CD4-positive, CD25-positive, alpha-beta regulatory T cell (primary cell): ENCODE measurements at regions not wholly inside any gene's neighbourhood (a gene's known extent, or its start where the extent isn't known, plus 50 kb on each side); places are given as distances from the start of the nearest gene placed in this dataset.

Experiments
- ATAC-seq, 2 donors: fragments of 150-1000 bp; cut with Tn5 transposase; one replicate each; pipeline ENCODE4 v1.10.0; 2021; ENCODE audit warnings: low read depth in 2 of 2, moderate number of reproducible peaks in 2 of 2, moderate library complexity in 1 of 2
- DNase-seq, 3 donors: peaks; one replicate each; pipeline versions ENCODE4 v3.0.0 to v3.0.0-alpha.2; 2012 to 2022; ENCODE audit warnings: mixed read lengths in 1 of 3
- H3K27ac ChIP-seq: one replicate; pipeline ENCODE4 v1.7.0; 2013; ENCODE audit warnings: mild to moderate bottlenecking, low read length; ENCODE audit not compliant: insufficient read depth, poor library complexity, severe bottlenecking
- H3K27me3 ChIP-seq: one replicate; pipeline ENCODE4 v1.7.0; 2013; ENCODE audit warnings: low read length; ENCODE audit not compliant: control insufficient read depth, insufficient read depth
- H3K36me3 ChIP-seq: one replicate; pipeline ENCODE4 v1.7.0; 2013; ENCODE audit warnings: mild to moderate bottlenecking, low read length, moderate library complexity; ENCODE audit not compliant: control insufficient read depth, insufficient read depth
- H3K4me1 ChIP-seq: 2 replicates; pipeline ENCODE4 v1.7.0; 2013; ENCODE audit warnings: mild to moderate bottlenecking, low read length; ENCODE audit not compliant: insufficient read depth, control insufficient read depth, poor library complexity, severe bottlenecking
- H3K4me3 ChIP-seq: one replicate; pipeline ENCODE4 v1.7.0; 2013; ENCODE audit warnings: low read depth, mild to moderate bottlenecking, low read length, moderate library complexity
- H3K9me3 ChIP-seq, 2 experiments: 1 replicate in 1 of 2; 2 replicates in 1 of 2; pipeline ENCODE4 v1.7.0; 2013; ENCODE audit warnings: low read length in 2 of 2, mild to moderate bottlenecking in 1 of 2, moderate library complexity in 1 of 2; ENCODE audit not compliant: control insufficient read depth in 2 of 2
- H3K27ac Mint-ChIP-seq, 3 donors: one replicate each; pipeline ENCODE4 v1.8.0; 2020 to 2022; ENCODE audit warnings: mild to moderate bottlenecking in 3 of 3, mixed read lengths in 3 of 3, moderate library complexity in 2 of 3
- H3K27me3 Mint-ChIP-seq: one replicate; pipeline ENCODE4 v1.8.0; 2022; ENCODE audit warnings: mild to moderate bottlenecking, mixed read lengths
- H3K36me3 Mint-ChIP-seq: one replicate; pipeline ENCODE4 v1.8.0; 2020; ENCODE audit warnings: mixed read lengths
- H3K4me1 Mint-ChIP-seq, 4 donors: one replicate each; pipeline ENCODE4 v1.8.0; 2020 to 2022; ENCODE audit warnings: mixed read lengths in 4 of 4, mild to moderate bottlenecking in 1 of 4
- H3K4me3 Mint-ChIP-seq, 4 donors: one replicate each; pipeline ENCODE4 v1.8.0; 2020 to 2022; ENCODE audit warnings: mild to moderate bottlenecking in 4 of 4, mixed read lengths in 4 of 4, moderate library complexity in 3 of 4
- H3K9me3 Mint-ChIP-seq, 7 donors: one replicate each; pipeline ENCODE4 v1.8.0; 2020 to 2022; ENCODE audit warnings: mixed read lengths in 7 of 7, mild to moderate bottlenecking in 3 of 7, moderate library complexity in 2 of 7

- ATAC-seq = no peak
- Histone ChIP-seq H3K4me3 (no peak overlapping the region), H3K4me1 (no peaks in the 10 kb centered on the region), H3K27me3 (no peaks in the 10 kb centered on the region), H3K9me3 (no peaks in the 10 kb centered on the region), H3K36me3 (no peaks in the 10 kb centered on the region), H3K27ac (no peak overlapping the region)
- DNase-seq = no peak
- Mint-ChIP-seq H3K9me3 (peaks cover 0 to 9% (median 5%) of the 10 kb centered on the region in 7 donors), H3K27ac (no peak overlapping the region), H3K4me1 (no peaks in the 10 kb centered on the region), H3K27me3 (peaks cover 6% of the 10 kb centered on the region), H3K4me3 (no peak overlapping the region), H3K36me3 (no peaks in the 10 kb centered on the region)
Observed at GRCh38 chr2:192471982-192472381, 277.2 kb upstream of the TMEFF2 start.

- DNase-seq = no peak
- H3K4me1 ChIP-seq = no peaks in the 10 kb centered on the region
- H3K9me3 ChIP-seq = no peaks in the 10 kb centered on the region
- H3K36me3 ChIP-seq = no peaks in the 10 kb centered on the region
- H3K27me3 ChIP-seq = no peaks in the 10 kb centered on the region
- Mint-ChIP-seq H3K4me3 (no peak overlapping the region), H3K27me3 (peaks cover 6% of the 10 kb centered on the region), H3K27ac (no peak overlapping the region), H3K9me3 (peaks cover 0 to 8% (median 6%) of the 10 kb centered on the region in 7 donors), H3K4me1 (no peaks in the 10 kb centered on the region), H3K36me3 (no peaks in the 10 kb centered on the region)
- H3K4me3 ChIP-seq = no peak overlapping the region
- no peak overlapping the region for H3K27ac ChIP-seq
- ATAC-seq = no peak
Observed at GRCh38 chr2:192469612-192470011, 274.9 kb upstream of the TMEFF2 start.

- ATAC-seq (no peak), DNase-seq (no peak)
- Mint-ChIP-seq H3K4me3 (no peak overlapping the region), H3K4me1 (no peaks in the 10 kb centered on the region), H3K9me3 (peaks cover 0 to 6% (median 0%) of the 10 kb centered on the region in 7 donors), H3K36me3 (no peaks in the 10 kb centered on the region), H3K27ac (no peak overlapping the region), H3K27me3 (no peaks in the 10 kb centered on the region)
- no peaks in the 10 kb centered on the region for H3K9me3 ChIP-seq
- H3K4me1 ChIP-seq = no peaks in the 10 kb centered on the region
- no peaks in the 10 kb centered on the region for H3K27me3 ChIP-seq
- H3K36me3 ChIP-seq = no peaks in the 10 kb centered on the region
- H3K4me3 ChIP-seq = no peak overlapping the region
- no peak overlapping the region for H3K27ac ChIP-seq
Observed at GRCh38 chr2:192467953-192468660, 273.4 kb upstream of the TMEFF2 start.

- Mint-ChIP-seq H3K36me3 (no peaks in the 10 kb centered on the region), H3K4me1 (no peaks in the 10 kb centered on the region), H3K9me3 (peaks cover 0 to 4% (median 0%) of the 10 kb centered on the region in 7 donors), H3K4me3 (no peak overlapping the region), H3K27ac (no peak overlapping the region), H3K27me3 (no peaks in the 10 kb centered on the region)
- DNase-seq (no peak), ATAC-seq (no peak)
- no peaks in the 10 kb centered on the region for H3K9me3 ChIP-seq
- no peaks in the 10 kb centered on the region for H3K4me1 ChIP-seq
- no peak overlapping the region for H3K4me3 ChIP-seq
- H3K27ac ChIP-seq = no peak overlapping the region
- H3K27me3 ChIP-seq = no peaks in the 10 kb centered on the region
- H3K36me3 ChIP-seq = no peaks in the 10 kb centered on the region
Observed at GRCh38 chr2:192465141-192465540, 270.4 kb upstream of the TMEFF2 start.

- H3K9me3 Mint-ChIP-seq = peaks cover 0 to 4% (median 0%) of the 10 kb centered on the region in 7 donors
- Histone ChIP-seq H3K9me3 (no peaks in the 10 kb centered on the region), H3K4me1 (no peaks in the 10 kb centered on the region), H3K27me3 (no peaks in the 10 kb centered on the region), H3K36me3 (no peaks in the 10 kb centered on the region), H3K4me3 (no peak overlapping the region), H3K27ac (no peak overlapping the region)
- DNase-seq (no peak), ATAC-seq (no peak)
- no peaks in the 10 kb centered on the region for H3K36me3 Mint-ChIP-seq
- no peaks in the 10 kb centered on the region for H3K4me1 Mint-ChIP-seq
- no peak overlapping the region for H3K27ac Mint-ChIP-seq
- no peak overlapping the region for H3K4me3 Mint-ChIP-seq
- no peaks in the 10 kb centered on the region for H3K27me3 Mint-ChIP-seq
Observed at GRCh38 chr2:192459422-192459821, 264.7 kb upstream of the TMEFF2 start.

GRCh38 chr2:192448881-192449280 lies 254.1 kb upstream of the TMEFF2 start:
- Histone ChIP-seq H3K36me3 (no peaks in the 10 kb centered on the region), H3K4me3 (no peak overlapping the region), H3K9me3 (no peaks in the 10 kb centered on the region), H3K27ac (no peak overlapping the region), H3K4me1 (no peaks in the 10 kb centered on the region), H3K27me3 (no peaks in the 10 kb centered on the region)
- H3K27ac Mint-ChIP-seq = no peak overlapping the region
- no peaks in the 10 kb centered on the region for H3K4me1 Mint-ChIP-seq
- no peak for DNase-seq
- H3K27me3 Mint-ChIP-seq = no peaks in the 10 kb centered on the region
- no peaks in the 10 kb centered on the region for H3K36me3 Mint-ChIP-seq
- peaks cover 0 to 4% (median 0%) of the 10 kb centered on the region in 7 donors for H3K9me3 Mint-ChIP-seq
- no peak for ATAC-seq
- no peak overlapping the region for H3K4me3 Mint-ChIP-seq

- no peaks in the 10 kb centered on the region for H3K36me3 Mint-ChIP-seq
- no peaks in the 10 kb centered on the region for H3K27me3 Mint-ChIP-seq
- H3K4me3 Mint-ChIP-seq = no peak overlapping the region
- no peak overlapping the region for H3K27ac Mint-ChIP-seq
- Histone ChIP-seq H3K9me3 (no peaks in the 10 kb centered on the region), H3K27me3 (no peaks in the 10 kb centered on the region), H3K4me3 (no peak overlapping the region), H3K27ac (no peak overlapping the region), H3K36me3 (no peaks in the 10 kb centered on the region), H3K4me1 (no peaks in the 10 kb centered on the region)
- H3K9me3 Mint-ChIP-seq = peaks cover 0 to 3% (median 0%) of the 10 kb centered on the region in 7 donors
- ATAC-seq (no peak), DNase-seq (no peak)
- no peaks in the 10 kb centered on the region for H3K4me1 Mint-ChIP-seq
Observed at GRCh38 chr2:192444286-192444838, 249.6 kb upstream of the TMEFF2 start.

- ATAC-seq (no peak), DNase-seq (no peak)
- Histone ChIP-seq H3K4me3 (no peak overlapping the region), H3K27me3 (no peaks in the 10 kb centered on the region), H3K4me1 (no peaks in the 10 kb centered on the region), H3K9me3 (no peaks in the 10 kb centered on the region), H3K27ac (no peak overlapping the region), H3K36me3 (no peaks in the 10 kb centered on the region)
- Mint-ChIP-seq H3K9me3 (peaks cover 0 to 3% (median 0%) of the 10 kb centered on the region in 7 donors), H3K4me1 (no peaks in the 10 kb centered on the region), H3K36me3 (no peaks in the 10 kb centered on the region), H3K27me3 (no peaks in the 10 kb centered on the region), H3K4me3 (no peak overlapping the region), H3K27ac (no peak overlapping the region)
Observed at GRCh38 chr2:192443831-192444230, 249.1 kb upstream of the TMEFF2 start.
